GM23338 (cell line): ENCODE measurements at regions not wholly inside any gene's neighbourhood (a gene's known extent, or its start where the extent isn't known, plus 50 kb on each side); places are given as distances from the start of the nearest gene placed in this dataset.

ENCODE experiments used
- ATAC-seq: fragments of 200-7000 bp; cut with Tn5 transposase; 3 replicates; pipeline ENCODE4 v1.9.1; 2020
- DNase-seq: peaks from one replicate; pipeline ENCODE4 v3.0.0-alpha.2; 2015; ENCODE audit warnings: low spot score
- H2AFZ ChIP-seq: fragments of 200-600 bp; sonication (generic); 2 replicates; pipeline ENCODE4 v1.8.0; 2016; ENCODE audit warnings: antibody characterized with exemption, mild to moderate bottlenecking, moderate library complexity
- H3F3A ChIP-seq: fragments of 200-600 bp; sonication (generic); replicated peaks from 2 replicates; pipeline ENCODE4 v1.8.0; 2017; ENCODE audit warnings: antibody characterized with exemption, mixed run types, low read depth
- H3K27ac ChIP-seq: fragments of 200-600 bp; sonication (generic); 2 replicates; pipeline ENCODE4 v1.6.1; 2016; ENCODE audit warnings: low read depth
- H3K27me3 ChIP-seq: fragments of 200-600 bp; sonication (generic); 2 replicates; pipeline ENCODE4 v1.8.0; 2016; ENCODE audit warnings: mild to moderate bottlenecking, mixed run types, moderate library complexity; ENCODE audit not compliant: insufficient read depth
- H3K36me3 ChIP-seq: fragments of 200-600 bp; sonication (generic); 2 replicates; pipeline ENCODE4 v1.8.0; 2016; ENCODE audit warnings: mild to moderate bottlenecking; ENCODE audit not compliant: insufficient read depth
- H3K4me1 ChIP-seq: fragments of 200-600 bp; sonication (generic); 2 replicates; pipeline ENCODE4 v1.8.0; 2016; ENCODE audit warnings: mild to moderate bottlenecking, moderate library complexity; ENCODE audit not compliant: insufficient read depth
- H3K4me2 ChIP-seq: fragments of 200-600 bp; sonication (generic); 2 replicates; pipeline ENCODE4 v1.7.1; 2017; ENCODE audit warnings: mixed run types
- H3K4me3 ChIP-seq: fragments of 200-600 bp; sonication (generic); 2 replicates; pipeline ENCODE4 v1.6.1; 2016; ENCODE audit warnings: mixed run types
- H3K79me2 ChIP-seq: fragments of 200-600 bp; sonication (generic); replicated peaks from 2 replicates; pipeline ENCODE4 v1.8.0; 2017; ENCODE audit warnings: mild to moderate bottlenecking; ENCODE audit not compliant: insufficient read depth
- H3K9me2 ChIP-seq: fragments of 200-600 bp; sonication (generic); 2 replicates; pipeline ENCODE4 v1.8.0; 2017; ENCODE audit not compliant: insufficient read depth
- H4K20me1 ChIP-seq: fragments of 200-600 bp; sonication (generic); replicated peaks from 2 replicates; pipeline ENCODE4 v1.8.0; 2017; ENCODE audit warnings: mild to moderate bottlenecking; ENCODE audit not compliant: insufficient read depth
- H3K27ac Mint-ChIP-seq: 2 replicates; pipeline ENCODE4 v1.8.0; 2020; ENCODE audit warnings: inconsistent platforms, mild to moderate bottlenecking, moderate library complexity, mixed read lengths
- H3K27me3 Mint-ChIP-seq: 3 replicates; pipeline ENCODE4 v1.8.0; 2022; ENCODE audit warnings: low read depth, mild to moderate bottlenecking, moderate library complexity, mixed read lengths, inconsistent platforms; ENCODE audit not compliant: insufficient read depth, poor library complexity
- H3K36me3 Mint-ChIP-seq: 3 replicates; pipeline ENCODE4 v1.8.0; 2021; ENCODE audit warnings: low read depth, mild to moderate bottlenecking, inconsistent platforms, moderate library complexity, mixed read lengths
- H3K4me1 Mint-ChIP-seq: 3 replicates; pipeline ENCODE4 v1.8.0; 2020; ENCODE audit warnings: mild to moderate bottlenecking, inconsistent platforms, mixed read lengths
- H3K4me3 Mint-ChIP-seq: 3 replicates; pipeline ENCODE4 v1.8.0; 2021; ENCODE audit warnings: moderate library complexity, mild to moderate bottlenecking, inconsistent platforms, mixed read lengths
- H3K9me3 Mint-ChIP-seq: 3 replicates; pipeline ENCODE4 v1.8.0; 2020; ENCODE audit warnings: moderate library complexity, mild to moderate bottlenecking, inconsistent platforms, mixed read lengths
- CREB1 ChIP-seq: fragments of 250-450 bp; sonication (Bioruptor Pico); IDR thresholded peaks from 2 replicates; pipeline ENCODE4 v1.5.0; 2020; ENCODE audit warnings: low read depth, mild to moderate bottlenecking, moderate library complexity
- EZH2 ChIP-seq: fragments of 200-600 bp; sonication (generic); IDR thresholded peaks from one replicate; pipeline ENCODE4 v1.8.0; 2017; ENCODE audit warnings: antibody characterized with exemption, mild to moderate bottlenecking, low read depth; ENCODE audit not compliant: unreplicated experiment
- EZH2phosphoT487 ChIP-seq: fragments of 200-600 bp; sonication (generic); IDR thresholded peaks from one replicate; pipeline ENCODE4 v1.8.1; 2018; ENCODE audit warnings: antibody characterized with exemption; ENCODE audit not compliant: unreplicated experiment
- NANOG ChIP-seq: IDR thresholded peaks from 2 replicates; pipeline ENCODE4 v1.6.1; 2016; ENCODE audit warnings: antibody characterized with exemption, borderline replicate concordance
- POLR2AphosphoS5 ChIP-seq: IDR thresholded peaks from 2 replicates; pipeline ENCODE4 v1.6.1; 2016; ENCODE audit warnings: antibody characterized with exemption, low read depth
- STAT1 ChIP-seq: IDR thresholded peaks from one replicate; pipeline ENCODE4 v1.6.1; 2016; ENCODE audit warnings: antibody characterized with exemption; ENCODE audit not compliant: unreplicated experiment
- ZNF114 ChIP-seq: fragments of 250-450 bp; sonication (Bioruptor Pico); IDR thresholded peaks from 2 replicates; pipeline ENCODE4 v1.5.0; 2020; ENCODE audit warnings: mild to moderate bottlenecking, moderate library complexity
- ZNF331 ChIP-seq: fragments of 250-450 bp; sonication (Bioruptor Pico); IDR thresholded peaks from 2 replicates; pipeline ENCODE4 v1.5.0; 2020; ENCODE audit warnings: low read depth, mild to moderate bottlenecking, moderate library complexity
- ZNF462 ChIP-seq: fragments of 250-450 bp; sonication (Bioruptor Pico); IDR thresholded peaks from 2 replicates; pipeline ENCODE4 v1.5.0; 2020; ENCODE audit warnings: mild to moderate bottlenecking, moderate library complexity
- TF ChIP-seq, protein P1 (sequence below), 2 experiments: fragments of 200-600 bp in 1 of 2; sonication (generic) in 1 of 2; conservative IDR thresholded peaks; 2 replicates each; pipeline versions ENCODE4 v1.5.1 to v1.6.1; 2016 to 2017; ENCODE audit warnings: antibody characterized with exemption in 2 of 2, low read depth in 2 of 2, mild to moderate bottlenecking in 2 of 2, moderate library complexity in 1 of 2
- TF ChIP-seq, protein P2 (sequence below): IDR thresholded peaks from 2 replicates; pipeline ENCODE4 v1.6.1; 2016; ENCODE audit warnings: antibody characterized with exemption

DNA sequence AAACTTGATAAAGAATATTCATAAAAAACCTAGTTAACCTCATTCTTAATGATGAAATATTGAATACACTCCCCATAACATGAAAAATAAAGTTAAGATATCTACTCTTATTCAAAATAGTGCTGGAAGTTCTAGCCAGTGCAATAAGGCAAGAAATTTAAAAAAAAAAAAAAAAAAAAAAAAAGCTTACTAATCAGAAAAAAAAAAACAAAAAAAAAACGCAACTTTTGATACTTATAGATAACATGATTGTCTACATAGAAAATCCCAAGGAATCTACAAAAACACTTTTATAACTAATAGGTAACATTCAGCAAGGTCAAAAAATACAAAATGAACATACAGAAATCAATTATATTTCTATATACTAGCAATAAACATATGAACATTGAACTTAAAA is 515.6 kb downstream of the UQCRFS1 start:
- no peaks in the 10 kb centered on the region for H3K4me1 ChIP-seq
- Mint-ChIP-seq H3K4me1 (no peaks in the 10 kb centered on the region), H3K27me3 (no peaks in the 10 kb centered on the region), H3K4me3 (no peak overlapping the region), H3K36me3 (peaks cover 7% of the 10 kb centered on the region; the same call in 1 of the 3 replicates), H3K27ac (no peak overlapping the region), H3K9me3 (no peaks in the 10 kb centered on the region)
- H2AFZ ChIP-seq: no peak overlapping the region
- H3F3A ChIP-seq: no peaks in the 10 kb centered on the region
- H3K4me3 ChIP-seq: no peak overlapping the region
- no peak overlapping the region for H3K27ac ChIP-seq
- H3K4me2 ChIP-seq: no peak overlapping the region
- ATAC-seq (no peak), DNase-seq (no peak)
- no peak for TF ChIP-seq CREB1 (CRISPR knock-in tag)
- TF ChIP-seq ZNF114 (CRISPR knock-in tag): no peak
- TF ChIP-seq POLR2AphosphoS5: no peak
- TF ChIP-seq, protein P1, sequence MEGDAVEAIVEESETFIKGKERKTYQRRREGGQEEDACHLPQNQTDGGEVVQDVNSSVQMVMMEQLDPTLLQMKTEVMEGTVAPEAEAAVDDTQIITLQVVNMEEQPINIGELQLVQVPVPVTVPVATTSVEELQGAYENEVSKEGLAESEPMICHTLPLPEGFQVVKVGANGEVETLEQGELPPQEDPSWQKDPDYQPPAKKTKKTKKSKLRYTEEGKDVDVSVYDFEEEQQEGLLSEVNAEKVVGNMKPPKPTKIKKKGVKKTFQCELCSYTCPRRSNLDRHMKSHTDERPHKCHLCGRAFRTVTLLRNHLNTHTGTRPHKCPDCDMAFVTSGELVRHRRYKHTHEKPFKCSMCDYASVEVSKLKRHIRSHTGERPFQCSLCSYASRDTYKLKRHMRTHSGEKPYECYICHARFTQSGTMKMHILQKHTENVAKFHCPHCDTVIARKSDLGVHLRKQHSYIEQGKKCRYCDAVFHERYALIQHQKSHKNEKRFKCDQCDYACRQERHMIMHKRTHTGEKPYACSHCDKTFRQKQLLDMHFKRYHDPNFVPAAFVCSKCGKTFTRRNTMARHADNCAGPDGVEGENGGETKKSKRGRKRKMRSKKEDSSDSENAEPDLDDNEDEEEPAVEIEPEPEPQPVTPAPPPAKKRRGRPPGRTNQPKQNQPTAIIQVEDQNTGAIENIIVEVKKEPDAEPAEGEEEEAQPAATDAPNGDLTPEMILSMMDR (conservative IDR thresholded peaks at IDR 0.05; ENCODE audit: low read depth in 2 of 2): no peak
- TF ChIP-seq EZH2: no peak
- no peak for TF ChIP-seq STAT1
- no peak for TF ChIP-seq EZH2phosphoT487
- TF ChIP-seq, protein P2, sequence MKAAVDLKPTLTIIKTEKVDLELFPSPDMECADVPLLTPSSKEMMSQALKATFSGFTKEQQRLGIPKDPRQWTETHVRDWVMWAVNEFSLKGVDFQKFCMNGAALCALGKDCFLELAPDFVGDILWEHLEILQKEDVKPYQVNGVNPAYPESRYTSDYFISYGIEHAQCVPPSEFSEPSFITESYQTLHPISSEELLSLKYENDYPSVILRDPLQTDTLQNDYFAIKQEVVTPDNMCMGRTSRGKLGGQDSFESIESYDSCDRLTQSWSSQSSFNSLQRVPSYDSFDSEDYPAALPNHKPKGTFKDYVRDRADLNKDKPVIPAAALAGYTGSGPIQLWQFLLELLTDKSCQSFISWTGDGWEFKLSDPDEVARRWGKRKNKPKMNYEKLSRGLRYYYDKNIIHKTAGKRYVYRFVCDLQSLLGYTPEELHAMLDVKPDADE: no peak
- no peak for TF ChIP-seq NANOG
- TF ChIP-seq ZNF331 (CRISPR knock-in tag): no peak
- TF ChIP-seq ZNF462 (CRISPR knock-in tag): no peak
- no peaks in the 10 kb centered on the region for H4K20me1 ChIP-seq
- H3K27me3 ChIP-seq: no peaks in the 10 kb centered on the region
- H3K79me2 ChIP-seq: no peaks in the 10 kb centered on the region
- H3K36me3 ChIP-seq: no peaks in the 10 kb centered on the region
- H3K9me2 ChIP-seq: no peaks in the 10 kb centered on the region
